SU-DHL-6 (cell line): ENCODE measurements at regions not wholly inside any gene's neighbourhood (a gene's known extent, or its start where the extent isn't known, plus 50 kb on each side); places are given as distances from the start of the nearest gene placed in this dataset.

Experiments used
- EZH2phosphoT487 ChIP-seq: fragments of 200-600 bp; sonication (generic), shearing (Covaris generic); conservative IDR thresholded peaks from 2 replicates; pipeline ENCODE4 v1.6.1; 2018; ENCODE audit warnings: mild to moderate bottlenecking, antibody characterized with exemption, low read length, moderate library complexity, mixed read lengths
- TF ChIP-seq, protein P1 (sequence below): fragments of 200-600 bp; sonication (generic); IDR thresholded peaks from one replicate; pipeline ENCODE4 v1.5.1; 2017; ENCODE audit warnings: antibody characterized with exemption, mild to moderate bottlenecking, low read length, moderate library complexity; ENCODE audit not compliant: insufficient read depth, poor library complexity, severe bottlenecking

DNA sequence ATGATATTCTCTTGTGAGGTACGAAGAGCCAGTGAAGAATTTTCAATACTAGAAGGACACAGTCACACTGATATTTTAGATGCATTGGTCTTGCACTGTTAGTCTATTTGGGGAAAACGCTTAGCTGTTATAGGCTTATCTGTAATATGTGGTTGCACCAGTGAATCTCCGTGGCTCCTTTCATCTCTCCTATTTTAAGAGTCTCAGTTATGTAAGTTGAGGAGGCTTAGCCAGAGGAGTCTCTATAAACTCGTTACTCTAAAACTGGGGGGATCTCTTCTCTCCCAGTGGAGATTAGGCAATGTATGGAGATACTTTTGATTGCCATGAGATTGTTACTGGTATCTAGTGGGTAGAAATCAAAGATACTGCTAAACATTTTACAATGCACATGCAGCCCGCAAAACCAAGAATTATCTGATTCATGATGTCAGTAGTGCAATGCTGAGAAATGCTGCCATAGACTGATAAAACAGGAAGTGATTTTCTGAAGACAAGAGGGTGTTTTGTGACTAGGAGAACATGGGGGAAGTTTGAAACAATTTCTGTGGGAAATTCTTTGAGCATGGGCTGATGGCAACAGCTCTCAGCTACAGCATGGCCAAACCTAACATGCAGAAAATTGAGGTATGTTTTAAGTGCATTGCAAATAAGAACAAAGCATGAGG is 339.1 kb downstream of the SOX11 start:
- TF ChIP-seq, protein P1, sequence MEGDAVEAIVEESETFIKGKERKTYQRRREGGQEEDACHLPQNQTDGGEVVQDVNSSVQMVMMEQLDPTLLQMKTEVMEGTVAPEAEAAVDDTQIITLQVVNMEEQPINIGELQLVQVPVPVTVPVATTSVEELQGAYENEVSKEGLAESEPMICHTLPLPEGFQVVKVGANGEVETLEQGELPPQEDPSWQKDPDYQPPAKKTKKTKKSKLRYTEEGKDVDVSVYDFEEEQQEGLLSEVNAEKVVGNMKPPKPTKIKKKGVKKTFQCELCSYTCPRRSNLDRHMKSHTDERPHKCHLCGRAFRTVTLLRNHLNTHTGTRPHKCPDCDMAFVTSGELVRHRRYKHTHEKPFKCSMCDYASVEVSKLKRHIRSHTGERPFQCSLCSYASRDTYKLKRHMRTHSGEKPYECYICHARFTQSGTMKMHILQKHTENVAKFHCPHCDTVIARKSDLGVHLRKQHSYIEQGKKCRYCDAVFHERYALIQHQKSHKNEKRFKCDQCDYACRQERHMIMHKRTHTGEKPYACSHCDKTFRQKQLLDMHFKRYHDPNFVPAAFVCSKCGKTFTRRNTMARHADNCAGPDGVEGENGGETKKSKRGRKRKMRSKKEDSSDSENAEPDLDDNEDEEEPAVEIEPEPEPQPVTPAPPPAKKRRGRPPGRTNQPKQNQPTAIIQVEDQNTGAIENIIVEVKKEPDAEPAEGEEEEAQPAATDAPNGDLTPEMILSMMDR: no peak
- no peak for TF ChIP-seq EZH2phosphoT487
